ENCODE measurements at regions not wholly inside any gene's neighbourhood (a gene's known extent, or its start where the extent isn't known, plus 50 kb on each side); places are given as distances from the start of the nearest gene placed in this dataset.

GRCh38 chr6:169899481-169900145 lies 148.2 kb downstream of the ERMARD start:
- DNase-seq: no peak

DNA sequence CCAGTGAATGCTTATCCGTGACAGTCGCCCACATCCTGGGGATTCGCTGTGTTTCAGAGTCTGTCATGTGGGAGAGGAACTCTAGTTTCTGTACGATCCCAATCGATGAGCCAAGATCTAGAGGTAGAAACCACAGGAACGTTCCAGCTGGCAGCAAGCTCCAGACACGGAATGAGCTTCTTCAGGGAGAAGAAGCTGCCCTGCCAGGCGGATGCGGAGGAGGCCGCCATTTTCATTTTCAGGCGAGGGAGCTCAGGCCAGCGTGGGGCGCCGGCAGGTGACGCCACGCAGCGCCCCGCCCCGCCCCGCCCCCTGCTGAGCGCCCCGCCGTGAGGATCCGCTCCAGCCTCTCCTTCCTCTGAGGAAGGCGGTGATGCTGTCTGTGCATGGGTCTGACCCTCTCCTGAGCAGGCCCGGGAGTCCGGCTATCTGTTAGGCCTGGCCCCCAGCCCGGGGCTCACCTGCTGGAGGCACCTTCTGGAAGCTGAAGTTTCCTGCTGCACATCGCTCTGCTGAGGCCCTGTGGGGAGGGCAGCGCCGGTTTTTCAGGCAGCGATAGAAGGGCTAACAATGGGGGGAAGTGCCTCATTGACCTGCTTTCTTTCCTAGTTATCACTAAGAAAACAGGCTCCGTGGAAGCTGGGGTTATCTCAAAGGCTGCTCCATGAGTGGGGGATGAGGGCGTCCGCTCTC lies 147.5 kb downstream of the ERMARD start:
- no peak for DNase-seq

DNA sequence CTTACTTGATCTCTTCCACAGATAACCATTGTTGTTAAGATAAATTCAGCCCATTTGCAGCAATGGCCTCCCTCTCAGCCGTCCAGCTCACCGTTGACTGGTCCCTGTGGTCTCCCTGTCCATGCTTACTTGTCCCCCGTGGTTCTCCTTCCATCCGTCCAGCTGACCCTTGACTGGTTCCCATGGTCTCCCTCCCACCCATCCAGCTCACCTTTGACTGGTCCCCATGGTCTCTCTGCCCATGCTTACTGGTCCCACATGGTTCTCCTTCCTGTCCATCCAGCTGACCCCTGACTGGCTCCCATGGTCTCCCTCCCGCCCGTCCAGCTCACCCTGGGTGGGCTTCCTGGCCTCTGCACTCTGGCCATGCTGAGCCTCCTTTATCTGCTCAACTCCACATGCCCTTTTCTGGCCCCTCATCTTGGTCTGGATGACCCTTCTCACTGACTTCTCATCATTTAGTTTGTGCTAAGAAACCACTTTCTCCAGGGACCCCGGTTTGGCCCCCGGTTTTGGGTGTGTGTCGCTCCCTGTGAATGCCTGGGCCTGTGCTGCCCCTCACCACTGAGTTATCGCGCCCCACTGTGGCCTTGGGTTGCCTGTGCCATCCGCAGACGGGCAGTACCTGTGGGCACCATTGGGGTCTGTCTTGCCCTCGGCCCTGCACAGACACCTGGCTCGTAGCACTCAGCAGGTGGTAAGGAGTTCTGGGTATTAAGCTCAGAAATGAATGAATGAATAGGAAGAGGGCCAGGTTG lies 146.4 kb downstream of the ERMARD start:
- no peak for DNase-seq

DNA sequence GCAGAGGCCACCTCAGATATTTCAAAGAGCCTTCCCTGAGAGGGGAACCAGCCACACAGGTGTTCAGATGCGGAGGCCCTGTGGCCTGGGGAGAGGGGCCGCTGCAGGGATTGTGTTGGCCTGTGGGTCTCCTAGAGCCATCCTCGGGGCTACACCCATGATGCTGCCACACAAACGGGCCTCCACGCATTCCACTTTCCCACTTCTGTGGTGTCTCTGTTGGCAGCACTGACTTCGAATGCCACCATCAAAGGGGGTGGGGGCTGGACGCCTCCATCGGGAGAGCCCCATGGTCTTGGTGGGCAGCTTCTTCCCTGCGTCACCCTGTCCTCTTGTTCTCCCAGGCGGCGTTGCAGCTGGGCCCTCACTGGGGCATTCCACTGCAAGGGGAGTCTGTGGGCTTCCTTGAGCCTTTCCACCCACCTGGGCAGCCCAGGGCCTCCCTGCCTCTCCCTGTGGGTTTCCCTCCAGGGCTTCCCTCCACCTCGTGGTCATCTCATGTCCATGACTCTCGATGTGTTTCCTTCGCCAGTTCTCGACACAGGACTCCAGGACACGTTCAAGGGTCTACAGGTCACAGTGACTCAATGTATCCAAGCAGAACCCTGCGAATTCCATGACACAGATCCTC lies 145.5 kb downstream of the ERMARD start:
- no peak for DNase-seq

DNA sequence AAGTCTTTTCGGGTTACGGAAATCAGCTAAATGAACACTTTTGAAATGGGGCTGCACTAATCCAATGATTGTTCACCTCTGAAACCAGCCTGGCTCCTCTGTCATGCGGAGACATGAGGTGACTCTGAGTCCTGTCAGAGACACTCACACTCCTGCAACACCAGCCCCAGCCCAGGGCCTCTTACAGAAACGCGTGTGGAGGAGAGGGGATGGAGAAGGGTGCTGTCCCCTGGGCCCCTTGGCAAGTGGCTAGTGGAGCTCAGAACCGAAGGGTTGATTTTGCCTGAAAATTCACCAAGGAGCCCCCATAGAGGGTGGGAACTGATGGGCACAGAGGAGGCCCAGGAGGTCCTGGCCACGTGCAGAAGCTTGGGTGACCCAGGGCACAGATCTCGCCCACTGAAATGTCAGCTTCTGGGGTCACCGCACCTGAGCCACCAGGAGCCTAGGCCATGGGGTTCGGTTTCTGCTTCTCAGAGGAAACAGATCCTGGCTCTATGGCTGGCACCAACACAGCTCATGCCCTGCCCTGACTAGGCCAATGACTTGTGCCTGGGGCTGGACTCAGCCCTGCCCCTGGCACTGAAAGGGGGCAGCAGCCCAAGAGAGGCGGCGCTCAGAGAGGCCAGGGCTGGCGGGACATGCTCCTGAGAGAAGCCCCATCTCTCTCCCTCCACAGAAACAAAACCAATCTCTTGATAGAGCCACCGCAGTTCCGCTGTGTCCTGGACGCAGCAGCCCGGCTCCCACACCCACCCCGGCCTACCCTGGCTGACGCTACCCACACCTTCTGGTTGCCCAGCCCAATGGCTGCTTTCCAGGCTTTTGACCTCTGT lies 144.7 kb downstream of the ERMARD start:
- DNase-seq: no peak

DNA sequence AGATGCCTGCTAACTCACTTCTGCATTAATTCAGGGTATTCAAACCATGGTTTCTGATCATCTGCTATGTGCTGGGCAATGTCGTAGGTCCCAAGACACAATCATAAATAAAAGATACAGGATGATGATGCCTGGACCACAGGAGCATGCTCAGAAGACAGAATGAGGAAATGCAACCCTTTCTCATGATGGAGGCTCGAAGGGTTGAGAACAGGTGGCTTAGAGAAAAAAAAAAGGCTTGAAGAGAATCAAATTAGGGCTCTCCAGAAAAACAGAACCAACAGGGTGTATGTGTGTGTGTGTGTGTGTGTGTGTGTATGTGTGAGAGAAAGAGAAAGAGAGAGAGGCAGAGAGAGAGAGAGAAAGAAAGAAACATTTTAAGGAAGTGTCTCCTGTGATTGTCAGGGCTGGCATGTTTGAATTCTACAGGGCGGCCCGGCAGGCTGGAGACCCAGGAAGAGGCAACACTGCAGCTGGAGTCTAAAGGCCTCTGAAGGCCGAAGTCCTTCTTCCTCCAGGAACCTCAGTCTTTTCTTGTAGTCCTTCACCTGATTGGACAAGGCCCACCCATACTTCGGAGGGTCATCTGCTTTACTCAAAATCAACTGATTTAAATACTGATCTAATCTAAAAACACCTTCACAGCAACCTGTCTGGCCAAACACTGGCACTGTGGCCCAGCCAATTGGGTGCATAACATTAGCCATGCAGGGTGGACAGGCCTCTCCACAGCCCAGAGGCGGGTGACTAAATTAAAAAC lies 143.8 kb downstream of the ERMARD start:
- DNase-seq: no peak

DNA sequence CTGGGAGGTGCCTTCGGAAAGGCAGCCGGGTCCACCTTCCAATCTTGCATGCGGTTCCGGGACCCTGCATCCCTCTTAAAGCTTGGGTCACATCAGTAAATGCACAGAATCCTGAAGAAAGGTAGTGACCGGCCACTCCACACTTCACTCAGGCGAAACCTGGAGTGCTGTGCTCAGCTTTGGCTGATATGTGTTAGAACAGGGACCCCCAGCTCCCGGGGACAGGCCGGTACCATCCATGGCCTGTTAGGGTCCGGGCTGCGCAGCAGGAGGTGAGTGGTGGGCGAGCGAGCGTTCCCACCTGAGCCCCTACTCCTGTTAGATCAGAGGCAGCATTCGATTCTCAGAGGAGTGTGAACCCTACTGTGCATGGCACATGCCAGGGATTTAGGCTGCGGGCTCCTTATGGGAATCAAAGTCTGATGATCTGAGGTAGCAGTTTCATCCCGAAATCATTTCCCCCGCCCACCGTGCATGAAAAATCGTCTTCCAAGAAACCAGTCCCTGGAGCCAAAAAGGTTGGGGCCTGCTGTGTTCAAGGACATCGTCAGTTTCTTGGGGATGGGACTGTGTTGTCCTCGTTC lies 143.0 kb downstream of the ERMARD start:
- DNase-seq: no peak

- DNase-seq: no peak
Observed at GRCh38 chr6:169893624-169894023, 142.2 kb downstream of the ERMARD start.

DNA sequence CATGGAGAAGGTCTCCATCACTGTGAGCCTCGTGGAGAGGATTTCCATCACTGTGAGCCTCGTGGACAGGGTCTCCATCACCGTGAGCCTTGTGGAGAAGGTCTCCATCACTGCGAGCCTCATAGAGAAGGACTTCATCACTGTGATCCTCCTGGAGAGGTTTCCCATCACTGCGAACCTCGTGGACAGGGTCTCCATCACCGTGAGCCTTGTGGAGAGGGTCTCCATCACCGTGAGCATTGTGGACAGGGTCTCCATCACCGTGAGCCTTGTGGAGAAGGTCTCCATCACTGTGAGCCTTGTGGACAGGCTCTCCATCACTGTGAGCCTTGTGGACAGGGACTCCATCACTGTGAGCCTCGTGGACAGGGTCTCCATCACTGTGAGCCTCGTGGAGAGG lies 140.4 kb downstream of the ERMARD start:
- no peak for DNase-seq

DNA sequence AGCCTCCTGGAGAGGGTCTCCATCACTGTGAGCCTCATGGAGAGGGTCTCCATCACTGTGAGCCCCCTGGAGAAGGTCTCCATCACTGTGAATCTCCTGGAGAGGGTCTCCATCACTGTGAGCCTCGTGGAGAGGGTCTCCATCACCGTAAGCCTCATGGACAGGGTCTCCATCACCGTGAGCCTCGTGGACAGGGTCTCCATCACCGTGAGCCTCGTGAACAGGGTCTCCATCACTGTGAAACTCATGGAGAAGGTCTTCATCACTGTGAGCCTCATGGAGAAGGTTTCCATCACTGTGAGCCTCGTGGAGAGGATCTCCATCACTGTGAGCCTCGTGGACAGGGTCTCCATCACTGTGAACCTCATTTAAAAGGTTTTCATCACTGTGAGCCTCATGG lies 140.0 kb downstream of the ERMARD start:
- DNase-seq: no peak

DNA sequence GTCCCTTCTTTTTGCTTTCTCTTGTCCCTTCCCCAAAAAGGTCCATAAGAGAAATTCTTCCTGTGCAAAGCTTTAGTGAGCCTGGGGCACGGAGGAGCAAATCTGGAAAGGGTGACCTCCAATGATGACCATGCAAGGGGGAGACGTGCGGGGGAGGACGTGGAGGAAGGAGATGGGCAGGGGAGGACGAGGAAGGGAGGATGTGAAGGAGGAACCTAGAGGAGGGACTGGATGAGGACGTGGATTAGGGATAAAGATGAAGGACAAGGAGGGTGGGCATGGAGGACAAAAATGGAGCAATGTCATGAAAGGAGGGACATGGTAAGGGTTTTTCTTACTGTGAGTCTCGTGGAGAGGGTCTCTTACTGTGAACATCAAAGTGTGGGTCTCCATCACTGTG lies 139.5 kb downstream of the ERMARD start:
- DNase-seq: no peak

GRCh38 chr6:169890049-169890448 lies 138.6 kb downstream of the ERMARD start:
- DNase-seq: no peak

GRCh38 chr6:169887529-169888140 lies 136.2 kb downstream of the ERMARD start:
- DNase-seq: no peak

DNA sequence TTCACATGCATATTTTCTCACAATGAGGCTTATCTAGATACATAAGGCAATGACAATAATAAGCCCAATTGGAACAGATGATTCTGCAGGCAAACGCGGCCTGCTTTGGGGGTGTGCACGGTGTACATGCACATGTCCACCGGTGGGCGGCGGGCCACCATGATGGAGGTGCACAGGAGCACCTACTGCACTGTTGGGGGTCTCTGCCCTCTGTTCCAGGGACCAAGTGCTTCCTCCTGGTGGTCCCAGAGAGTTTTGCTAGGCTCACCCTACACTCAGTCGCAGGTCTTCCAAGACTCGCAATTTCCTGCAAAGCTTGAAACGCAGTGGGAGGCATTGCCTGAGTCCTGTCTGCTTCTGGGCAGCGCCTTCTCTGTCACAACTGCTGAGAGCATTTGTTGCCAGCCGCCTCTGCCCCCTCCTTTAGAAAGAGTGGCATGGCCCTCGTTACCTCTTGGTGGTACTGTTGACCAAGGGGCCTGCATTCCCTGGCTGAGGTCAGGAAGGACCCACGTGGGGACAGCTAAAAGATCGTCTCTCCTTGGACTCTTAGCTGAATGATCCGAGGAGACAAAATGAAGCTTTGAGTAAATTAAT lies 135.3 kb downstream of the ERMARD start:
- DNase-seq: no peak

- DNase-seq: no peak
Observed at GRCh38 chr6:169885831-169886230, 134.4 kb downstream of the ERMARD start.

DNA sequence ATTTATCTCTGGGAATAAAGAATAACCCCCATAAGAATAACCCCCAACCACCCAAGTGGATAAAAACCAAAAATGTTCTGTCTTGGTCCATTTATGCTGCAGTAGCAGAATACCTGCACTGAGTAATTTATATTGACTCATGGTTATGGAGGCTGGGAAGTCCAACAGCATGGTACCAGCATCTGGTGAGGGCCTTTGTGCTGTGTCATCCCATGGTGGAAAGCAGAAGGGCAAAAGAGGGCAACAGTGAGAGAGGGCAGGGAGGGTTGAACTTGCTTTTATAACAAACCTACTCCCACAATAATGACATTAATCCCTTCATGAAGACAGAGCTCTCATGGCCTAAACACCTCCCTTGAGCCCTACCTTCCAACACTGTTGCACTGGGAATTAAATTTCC lies 133.7 kb downstream of the ERMARD start:
- DNase-seq: no peak

GRCh38 chr6:169884158-169884557 lies 132.7 kb downstream of the ERMARD start:
- DNase-seq: no peak

DNA sequence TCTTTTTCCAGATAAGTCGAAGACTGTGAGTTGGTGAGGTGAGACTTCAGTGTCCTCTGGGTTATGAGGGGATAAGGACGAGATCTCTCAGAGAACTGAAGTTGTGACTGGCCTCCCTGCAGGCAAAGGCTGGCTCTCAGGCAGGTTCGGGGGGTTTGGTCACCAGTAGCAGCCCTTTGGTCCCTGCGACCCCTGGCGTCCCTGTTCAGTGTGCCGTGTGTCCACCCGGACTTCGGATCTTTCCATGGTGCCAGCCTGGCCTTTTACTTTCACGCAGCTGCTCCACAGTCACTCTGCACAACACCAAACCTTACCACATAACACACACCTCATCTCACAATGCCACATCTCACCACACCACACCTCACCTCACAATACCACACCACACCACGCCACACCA lies 131.9 kb downstream of the ERMARD start:
- no peak for DNase-seq

DNA sequence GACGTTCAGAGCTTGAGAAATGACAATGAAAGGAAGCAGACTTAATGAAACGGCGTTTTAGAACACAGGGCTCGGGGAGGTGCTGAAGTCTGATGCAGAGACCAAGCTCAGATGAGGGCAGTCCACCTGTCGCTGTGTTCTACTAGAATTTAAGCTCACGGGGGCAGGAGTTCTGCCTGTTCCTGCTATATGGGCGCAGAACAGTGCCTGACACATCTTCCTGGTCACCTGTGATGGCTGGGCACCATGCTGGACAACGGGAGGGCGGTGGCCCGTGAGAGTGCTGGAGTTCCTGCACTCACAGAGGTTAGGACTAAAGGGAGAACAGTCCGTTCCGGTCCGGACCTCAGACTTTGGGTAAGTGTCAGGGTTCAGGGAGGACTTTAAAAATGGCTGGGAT lies 130.6 kb downstream of the ERMARD start:
- DNase-seq: no peak

DNA sequence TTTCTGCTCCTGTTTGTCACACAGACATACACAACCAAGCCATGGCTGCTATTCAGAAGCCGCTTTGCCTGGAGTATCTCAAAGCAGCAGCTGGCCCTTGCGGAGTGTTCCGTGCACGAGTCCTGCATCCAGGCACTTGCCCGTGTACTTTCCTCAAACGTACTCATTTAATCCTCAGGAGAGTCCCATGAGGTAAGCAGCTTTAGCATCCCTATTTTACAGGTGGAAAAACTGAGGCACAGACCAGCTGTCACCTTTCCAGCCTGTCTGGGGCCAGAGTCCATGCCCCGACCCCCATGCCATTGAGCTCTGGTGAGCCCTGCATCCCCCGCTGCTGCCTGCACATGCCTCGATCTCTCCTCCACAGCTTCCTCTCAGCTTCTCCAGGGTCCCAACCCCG lies 130.0 kb downstream of the ERMARD start:
- DNase-seq: no peak

GRCh38 chr6:169880516-169880915 lies 129.1 kb downstream of the ERMARD start:
- no peak for DNase-seq

All from hematopoietic multipotent progenitor cell treated with erythropoietin and hydrocortisone succinate and interleukin-3 and kit ligand, for 8 days (in vitro differentiated cells).